ENCODE measurements at regions not wholly inside any gene's neighbourhood (a gene's known extent, or its start where the extent isn't known, plus 50 kb on each side); places are given as distances from the start of the nearest gene placed in this dataset.

DNA sequence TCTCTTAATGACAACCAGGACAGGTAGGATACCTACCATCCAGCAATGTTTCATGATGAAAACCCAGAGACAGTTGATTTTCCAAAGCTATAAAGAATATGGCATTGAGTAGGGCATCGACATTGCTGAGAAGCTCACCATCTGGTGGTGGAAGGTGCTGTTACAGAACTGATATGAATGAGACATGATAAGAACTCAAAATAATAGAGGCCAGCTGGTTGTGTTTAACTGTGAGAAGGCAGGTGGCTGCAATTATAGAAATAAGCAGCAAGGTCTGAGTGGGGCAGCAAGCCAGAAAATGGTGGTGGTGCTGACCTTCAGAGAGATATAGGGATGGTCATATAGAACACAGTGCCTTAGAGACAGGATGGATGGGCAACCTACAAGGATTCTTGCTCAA, 449.7 kb downstream of the BTG1 start:
- TF ChIP-seq EZH2 (optimal IDR thresholded peaks at IDR 0.05; ENCODE audit: low read depth, low read length) (no peak), EZH2phosphoT487 (IDR thresholded peaks at IDR 0.05; ENCODE audit: low read length) (no peak)
- TF ChIP-seq, protein P1, sequence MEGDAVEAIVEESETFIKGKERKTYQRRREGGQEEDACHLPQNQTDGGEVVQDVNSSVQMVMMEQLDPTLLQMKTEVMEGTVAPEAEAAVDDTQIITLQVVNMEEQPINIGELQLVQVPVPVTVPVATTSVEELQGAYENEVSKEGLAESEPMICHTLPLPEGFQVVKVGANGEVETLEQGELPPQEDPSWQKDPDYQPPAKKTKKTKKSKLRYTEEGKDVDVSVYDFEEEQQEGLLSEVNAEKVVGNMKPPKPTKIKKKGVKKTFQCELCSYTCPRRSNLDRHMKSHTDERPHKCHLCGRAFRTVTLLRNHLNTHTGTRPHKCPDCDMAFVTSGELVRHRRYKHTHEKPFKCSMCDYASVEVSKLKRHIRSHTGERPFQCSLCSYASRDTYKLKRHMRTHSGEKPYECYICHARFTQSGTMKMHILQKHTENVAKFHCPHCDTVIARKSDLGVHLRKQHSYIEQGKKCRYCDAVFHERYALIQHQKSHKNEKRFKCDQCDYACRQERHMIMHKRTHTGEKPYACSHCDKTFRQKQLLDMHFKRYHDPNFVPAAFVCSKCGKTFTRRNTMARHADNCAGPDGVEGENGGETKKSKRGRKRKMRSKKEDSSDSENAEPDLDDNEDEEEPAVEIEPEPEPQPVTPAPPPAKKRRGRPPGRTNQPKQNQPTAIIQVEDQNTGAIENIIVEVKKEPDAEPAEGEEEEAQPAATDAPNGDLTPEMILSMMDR (IDR thresholded peaks at IDR 0.05; ENCODE audit: low read length): no peak; the same call in 1 of the 2 replicates
